ENCODE measurements at regions not wholly inside any gene's neighbourhood (a gene's known extent, or its start where the extent isn't known, plus 50 kb on each side); places are given as distances from the start of the nearest gene placed in this dataset.
"Not testable (repeated sequence)": the region's sequence is repeated elsewhere in the genome, so short reads cannot be mapped to it uniquely, and the experiment has no call there.

DNA sequence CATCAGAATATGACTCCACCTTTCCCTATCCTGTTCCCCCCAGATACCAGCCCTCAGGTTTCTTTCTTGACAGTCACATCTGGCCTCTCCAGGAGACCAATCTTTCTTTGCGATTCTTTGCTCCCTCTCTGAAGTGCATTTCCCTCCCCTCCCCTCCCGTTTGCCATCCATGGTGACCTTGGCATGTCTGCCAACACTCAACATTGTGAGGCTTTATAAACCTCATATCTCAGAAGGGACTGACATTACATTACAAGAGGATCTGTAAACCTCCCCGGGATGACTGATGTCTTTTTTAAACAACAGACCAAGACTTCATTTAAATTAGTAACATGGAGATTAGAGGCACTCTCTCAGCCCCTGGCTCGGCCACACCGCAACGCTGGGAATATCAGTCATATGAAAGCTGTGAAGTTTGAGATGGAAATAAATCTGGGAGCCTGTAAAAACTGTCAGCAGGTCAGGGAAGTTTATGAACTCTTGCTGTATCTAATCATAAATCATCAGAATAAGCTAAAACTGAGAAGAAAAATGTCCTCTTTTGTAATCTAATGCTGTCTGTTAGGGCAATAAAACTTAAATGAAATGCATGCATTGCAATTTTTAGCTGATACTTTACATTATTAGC lies 401.7 kb upstream of the PROX1 start:
- peak; percentile 29 to 33 for DNase-seq
- Histone ChIP-seq H3K4me1 (ENCODE audit: control insufficient read depth in 3 of 3, insufficient read depth in 2 of 3, low read depth in 1 of 3, low read length in 2 of 3) (peaks cover 2 to 21% (median 9%) of the 10 kb centered on the region in 3 donors), H3K9me3 (ENCODE audit: control insufficient read depth in 2 of 2, insufficient read depth in 1 of 2, low read depth in 1 of 2, low read length in 1 of 2) (peaks cover 0 to 3% of the 10 kb centered on the region in 2 donors), H3K27me3 (ENCODE audit: control insufficient read depth in 3 of 3, insufficient read depth in 3 of 3, low read length in 3 of 3) (no peaks in the 10 kb centered on the region), H3K27ac (ENCODE audit: low read depth in 1 of 3, low read length in 2 of 3) (peak overlapping the region in 1 of 3 donors; percentile 46), H3K4me3 (ENCODE audit: low read depth in 1 of 3, low read length in 3 of 3) (no peak overlapping the region), H3K36me3 (ENCODE audit: control insufficient read depth in 3 of 3, insufficient read depth in 2 of 3, low read depth in 1 of 3, low read length in 3 of 3) (no peaks in the 10 kb centered on the region)
- WGBS, 3 donors = 25 to 33% (median 28%) methylated on average over 6 of the region's 6 CpGs
- FAIRE-seq = no peak

DNA sequence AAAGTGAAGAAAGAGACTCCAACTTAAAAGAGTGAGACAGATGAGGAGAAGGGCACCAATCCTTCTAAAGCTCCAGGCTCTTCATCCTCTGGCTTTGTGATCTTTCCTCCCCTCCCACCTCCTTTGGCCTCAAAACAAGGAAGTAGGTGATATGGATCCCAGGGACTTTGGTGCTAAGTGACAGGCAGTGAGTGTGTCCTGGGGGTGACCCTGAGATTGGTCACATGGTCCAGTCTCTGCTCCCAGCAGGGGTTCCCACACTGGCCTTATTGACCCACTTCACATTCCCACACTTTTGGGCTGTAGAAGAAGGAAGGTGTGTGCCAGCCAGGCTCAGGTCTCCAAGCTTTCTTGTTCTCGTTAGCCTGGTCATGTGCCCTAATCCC lies 401.2 kb upstream of the PROX1 start:
- WGBS, 3 donors = 50 to 90% (median 79%) methylated on average over 1 of the region's 1 CpG

DNA sequence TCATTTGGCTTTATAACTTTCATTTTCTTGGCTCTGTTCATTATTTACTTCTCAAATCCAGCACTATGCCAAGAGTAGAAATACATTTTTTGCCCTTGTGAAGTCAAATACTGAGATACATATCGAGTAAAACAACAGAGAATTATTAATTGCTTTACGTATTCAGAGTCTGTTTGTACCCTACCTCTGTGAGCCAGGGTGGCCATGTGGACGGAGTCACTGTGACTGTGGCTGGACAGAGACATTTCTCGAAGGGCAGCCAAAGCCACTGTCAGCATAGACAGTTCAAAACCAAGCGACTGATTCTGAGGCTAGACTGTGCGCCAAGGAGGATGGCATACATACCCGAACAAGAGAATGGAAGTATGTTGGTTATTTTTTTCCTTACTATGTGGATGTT lies 391.0 kb upstream of the PROX1 start:
- DNase-seq (no peak), FAIRE-seq (no peak)
- Histone ChIP-seq H3K36me3 (ENCODE audit: control insufficient read depth in 3 of 3, insufficient read depth in 2 of 3, low read depth in 1 of 3, low read length in 3 of 3) (no peaks in the 10 kb centered on the region), H3K27me3 (ENCODE audit: control insufficient read depth in 3 of 3, insufficient read depth in 3 of 3, low read length in 3 of 3) (no peaks in the 10 kb centered on the region), H3K4me1 (ENCODE audit: control insufficient read depth in 3 of 3, insufficient read depth in 2 of 3, low read depth in 1 of 3, low read length in 2 of 3) (no peaks in the 10 kb centered on the region), H3K27ac (ENCODE audit: low read depth in 1 of 3, low read length in 2 of 3) (no peak overlapping the region), H3K4me3 (ENCODE audit: low read depth in 1 of 3, low read length in 3 of 3) (no peak overlapping the region), H3K9me3 (ENCODE audit: control insufficient read depth in 2 of 2, insufficient read depth in 1 of 2, low read depth in 1 of 2, low read length in 1 of 2) (no peaks in the 10 kb centered on the region)
- 87 to 96% (median 89%) methylated on average over 7 of the region's 7 CpGs for WGBS, 3 donors

More for the DNA sequence above, 401.2 kb upstream of the PROX1 start:
- H3K27me3 ChIP-seq (ENCODE audit: control insufficient read depth in 3 of 3, insufficient read depth in 3 of 3, low read length in 3 of 3) = no peaks in the 10 kb centered on the region
- DNase-seq (peak; percentile 57 to 84), FAIRE-seq (no peak)
- no peak overlapping the region for H3K4me3 ChIP-seq (ENCODE audit: low read depth in 1 of 3, low read length in 3 of 3)
- no peaks in the 10 kb centered on the region for H3K36me3 ChIP-seq (ENCODE audit: control insufficient read depth in 3 of 3, insufficient read depth in 2 of 3, low read depth in 1 of 3, low read length in 3 of 3)
- no peak overlapping the region for H3K27ac ChIP-seq (ENCODE audit: low read depth in 1 of 3, low read length in 2 of 3)
- peaks cover 2 to 21% (median 9%) of the 10 kb centered on the region in 3 donors for H3K4me1 ChIP-seq (ENCODE audit: control insufficient read depth in 3 of 3, insufficient read depth in 2 of 3, low read depth in 1 of 3, low read length in 2 of 3)
- peaks cover 0 to 3% of the 10 kb centered on the region in 2 donors for H3K9me3 ChIP-seq (ENCODE audit: control insufficient read depth in 2 of 2, insufficient read depth in 1 of 2, low read depth in 1 of 2, low read length in 1 of 2)

DNA sequence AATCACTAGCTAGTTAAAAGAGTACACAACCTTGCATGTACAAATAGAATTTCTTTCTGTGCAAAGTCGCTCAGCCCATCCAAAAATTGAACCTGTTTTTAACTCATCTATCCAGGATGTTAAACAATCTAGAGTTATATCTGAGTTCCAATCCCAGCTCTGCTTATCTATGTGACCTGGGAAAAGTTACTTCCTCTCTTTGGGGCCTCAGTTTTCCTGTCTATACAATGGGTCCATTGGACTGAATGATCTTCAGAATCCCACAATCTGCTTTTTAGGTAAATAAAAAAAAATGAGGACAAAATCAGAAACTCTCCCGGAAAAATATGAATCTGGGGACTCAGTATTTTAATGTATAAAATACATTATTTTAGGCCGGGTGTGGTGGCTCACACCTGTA lies 389.5 kb upstream of the PROX1 start:
- H3K27me3 ChIP-seq (ENCODE audit: control insufficient read depth in 3 of 3, insufficient read depth in 3 of 3, low read length in 3 of 3) = no peaks in the 10 kb centered on the region
- 90 to 96% (median 94%) methylated on average over 3 of the region's 3 CpGs for WGBS, 3 donors
- no peak for FAIRE-seq
- H3K9me3 ChIP-seq (ENCODE audit: control insufficient read depth in 2 of 2, insufficient read depth in 1 of 2, low read depth in 1 of 2, low read length in 1 of 2) = no peaks in the 10 kb centered on the region
- no peaks in the 10 kb centered on the region for H3K36me3 ChIP-seq (ENCODE audit: control insufficient read depth in 3 of 3, insufficient read depth in 2 of 3, low read depth in 1 of 3, low read length in 3 of 3)
- H3K4me1 ChIP-seq (ENCODE audit: control insufficient read depth in 3 of 3, insufficient read depth in 2 of 3, low read depth in 1 of 3, low read length in 2 of 3) = no peaks in the 10 kb centered on the region
- no peak for DNase-seq
- no peak overlapping the region for H3K4me3 ChIP-seq (ENCODE audit: low read depth in 1 of 3, low read length in 3 of 3)
- no peak overlapping the region for H3K27ac ChIP-seq (ENCODE audit: low read depth in 1 of 3, low read length in 2 of 3)

DNA sequence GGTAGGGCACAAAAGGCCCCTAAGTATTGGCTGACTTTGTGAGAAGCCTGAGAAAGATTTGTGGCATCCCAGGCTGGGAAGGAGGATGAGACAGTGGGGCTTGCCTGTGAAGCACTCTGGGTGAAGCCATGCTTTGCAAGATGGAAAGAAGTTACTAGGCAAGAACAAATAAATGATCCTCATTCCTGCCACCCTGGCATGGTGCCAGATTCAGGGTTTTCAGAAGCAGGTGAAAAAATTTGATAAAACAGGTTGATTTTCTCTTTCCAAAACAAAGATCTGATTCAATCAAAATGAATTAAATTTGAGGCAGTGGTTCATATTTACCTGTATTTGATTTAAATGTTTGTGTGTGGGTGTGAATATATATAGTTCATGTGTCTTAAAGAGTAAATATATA lies 386.9 kb upstream of the PROX1 start:
- H3K36me3 ChIP-seq (ENCODE audit: control insufficient read depth in 3 of 3, insufficient read depth in 2 of 3, low read depth in 1 of 3, low read length in 3 of 3) = no peaks in the 10 kb centered on the region
- H3K27ac ChIP-seq (ENCODE audit: low read depth in 1 of 3, low read length in 2 of 3) = no peak overlapping the region
- no peak for DNase-seq
- peaks cover 0 to 6% (median 0%) of the 10 kb centered on the region in 3 donors for H3K4me1 ChIP-seq (ENCODE audit: control insufficient read depth in 3 of 3, insufficient read depth in 2 of 3, low read depth in 1 of 3, low read length in 2 of 3)
- H3K27me3 ChIP-seq (ENCODE audit: control insufficient read depth in 3 of 3, insufficient read depth in 3 of 3, low read length in 3 of 3) = no peaks in the 10 kb centered on the region
- FAIRE-seq = no peak
- no peak overlapping the region for H3K4me3 ChIP-seq (ENCODE audit: low read depth in 1 of 3, low read length in 3 of 3)
- H3K9me3 ChIP-seq (ENCODE audit: control insufficient read depth in 2 of 2, insufficient read depth in 1 of 2, low read depth in 1 of 2, low read length in 1 of 2) = no peaks in the 10 kb centered on the region

DNA sequence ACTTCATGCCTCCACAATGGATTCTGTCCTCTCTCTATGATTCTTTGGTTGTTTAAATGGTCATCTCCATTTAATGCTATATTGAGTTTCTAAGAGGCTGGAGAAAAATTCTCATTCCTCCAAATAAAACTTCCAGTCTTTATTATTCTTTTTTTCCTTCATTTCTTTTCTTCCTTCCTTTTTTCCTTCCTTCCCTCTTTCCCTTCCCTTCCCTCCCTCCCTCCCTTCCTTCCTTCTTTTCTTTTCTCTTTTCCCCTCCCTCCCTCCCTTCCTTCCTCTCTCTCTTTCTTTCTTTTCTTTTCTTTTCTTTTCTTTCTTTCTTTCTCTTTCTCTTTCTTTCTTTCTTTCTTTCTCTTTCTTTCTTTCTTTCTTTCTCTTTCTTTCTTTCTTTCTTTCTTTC lies 386.1 kb upstream of the PROX1 start:
- not testable (repeated sequence) for H3K36me3 ChIP-seq (ENCODE audit: control insufficient read depth in 3 of 3, insufficient read depth in 2 of 3, low read depth in 1 of 3, low read length in 3 of 3); H3K4me3 ChIP-seq (ENCODE audit: low read depth in 1 of 3, low read length in 3 of 3); H3K9me3 ChIP-seq (ENCODE audit: control insufficient read depth in 2 of 2, insufficient read depth in 1 of 2, low read depth in 1 of 2, low read length in 1 of 2); H3K27me3 ChIP-seq (ENCODE audit: control insufficient read depth in 3 of 3, insufficient read depth in 3 of 3, low read length in 3 of 3); H3K27ac ChIP-seq (ENCODE audit: low read depth in 1 of 3, low read length in 2 of 3); FAIRE-seq; DNase-seq
- H3K4me1 ChIP-seq (ENCODE audit: control insufficient read depth in 3 of 3, insufficient read depth in 2 of 3, low read depth in 1 of 3, low read length in 2 of 3) = peaks cover 2 to 13% (median 4%) of the 10 kb centered on the region in 3 donors

DNA sequence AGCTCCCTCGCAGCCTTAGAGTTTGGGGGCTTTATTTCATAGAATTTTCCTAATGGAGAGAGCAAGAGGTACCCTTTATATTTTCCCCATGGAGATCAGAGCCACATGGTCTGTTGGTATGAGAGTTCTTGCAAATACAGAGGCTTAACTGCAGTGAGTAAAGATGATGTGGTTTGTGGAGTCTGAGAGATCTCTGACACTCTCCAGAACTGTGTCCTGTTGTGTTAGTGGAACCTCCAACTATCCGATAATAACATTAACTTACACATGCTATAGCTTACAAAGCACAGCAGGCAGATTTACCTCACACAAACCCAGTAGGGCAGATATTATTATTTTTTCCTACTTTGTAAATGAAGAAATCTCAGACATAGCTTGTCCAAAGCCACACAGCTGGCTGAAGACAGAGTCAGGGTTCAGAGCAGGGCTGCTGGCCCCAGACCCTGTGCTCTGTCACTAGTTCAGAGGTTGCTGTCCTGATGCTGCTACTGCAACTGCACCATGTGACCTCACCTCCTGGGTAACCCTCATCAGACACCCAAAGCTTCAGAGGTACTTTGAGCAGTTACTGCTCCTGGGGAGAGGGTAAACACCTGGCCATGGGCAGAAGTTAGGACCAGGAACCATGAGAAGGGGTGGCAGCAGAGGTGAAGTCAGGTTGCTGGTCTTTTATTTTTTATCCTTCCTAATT lies 384.8 kb upstream of the PROX1 start:
- Histone ChIP-seq H3K4me3 (ENCODE audit: low read depth in 1 of 3, low read length in 3 of 3) (no peak overlapping the region), H3K27ac (ENCODE audit: low read depth in 1 of 3, low read length in 2 of 3) (no peak overlapping the region), H3K27me3 (ENCODE audit: control insufficient read depth in 3 of 3, insufficient read depth in 3 of 3, low read length in 3 of 3) (no peaks in the 10 kb centered on the region), H3K4me1 (ENCODE audit: control insufficient read depth in 3 of 3, insufficient read depth in 2 of 3, low read depth in 1 of 3, low read length in 2 of 3) (peaks cover 2 to 13% (median 4%) of the 10 kb centered on the region in 3 donors), H3K36me3 (ENCODE audit: control insufficient read depth in 3 of 3, insufficient read depth in 2 of 3, low read depth in 1 of 3, low read length in 3 of 3) (no peaks in the 10 kb centered on the region), H3K9me3 (ENCODE audit: control insufficient read depth in 2 of 2, insufficient read depth in 1 of 2, low read depth in 1 of 2, low read length in 1 of 2) (no peaks in the 10 kb centered on the region)
- WGBS, 3 donors = 85 to 94% (median 90%) methylated on average over 2 of the region's 2 CpGs
- no peak for FAIRE-seq
- no peak for DNase-seq

DNA sequence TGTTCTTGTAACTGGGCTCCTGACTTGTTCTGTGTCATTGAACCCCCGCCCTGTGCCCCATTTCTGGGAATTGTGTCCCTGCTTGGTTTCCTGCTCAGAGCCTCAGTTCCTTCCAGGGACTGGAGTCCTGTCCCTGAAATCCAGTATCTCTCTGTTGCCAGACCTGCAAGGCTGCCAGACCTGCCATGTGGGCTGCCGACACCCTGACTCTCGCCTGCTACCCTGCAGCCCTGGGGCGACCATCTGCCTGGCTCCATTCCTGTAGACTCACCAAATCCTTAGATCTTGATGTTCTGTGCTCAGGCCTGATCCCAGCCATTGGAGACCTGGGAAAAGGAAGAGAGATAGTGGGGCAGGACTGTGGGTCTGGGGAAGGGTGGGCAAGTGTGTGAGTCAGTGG lies 383.3 kb upstream of the PROX1 start:
- Histone ChIP-seq H3K27me3 (ENCODE audit: control insufficient read depth in 3 of 3, insufficient read depth in 3 of 3, low read length in 3 of 3) (peaks cover 0 to 4% (median 0%) of the 10 kb centered on the region in 3 donors), H3K9me3 (ENCODE audit: control insufficient read depth in 2 of 2, insufficient read depth in 1 of 2, low read depth in 1 of 2, low read length in 1 of 2) (no peaks in the 10 kb centered on the region), H3K36me3 (ENCODE audit: control insufficient read depth in 3 of 3, insufficient read depth in 2 of 3, low read depth in 1 of 3, low read length in 3 of 3) (no peaks in the 10 kb centered on the region), H3K4me3 (ENCODE audit: low read depth in 1 of 3, low read length in 3 of 3) (no peak overlapping the region), H3K4me1 (ENCODE audit: control insufficient read depth in 3 of 3, insufficient read depth in 2 of 3, low read depth in 1 of 3, low read length in 2 of 3) (peaks cover 2 to 13% (median 4%) of the 10 kb centered on the region in 3 donors), H3K27ac (ENCODE audit: low read depth in 1 of 3, low read length in 2 of 3) (no peak overlapping the region)
- FAIRE-seq = no peak
- DNase-seq = no peak
- 79 to 84% (median 80%) methylated on average over 4 of the region's 4 CpGs for WGBS, 3 donors

Data from small intestine (tissue), 7 donors.